ENCODE measurements at regions not wholly inside any gene's neighbourhood (a gene's known extent, or its start where the extent isn't known, plus 50 kb on each side); places are given as distances from the start of the nearest gene placed in this dataset.

- intact Hi-C loops (cut with DNase I) = no loop called here
- no peak for TF ChIP-seq POLR2A (IDR thresholded peaks at IDR 0.05)
- TF ChIP-seq, protein P1, sequence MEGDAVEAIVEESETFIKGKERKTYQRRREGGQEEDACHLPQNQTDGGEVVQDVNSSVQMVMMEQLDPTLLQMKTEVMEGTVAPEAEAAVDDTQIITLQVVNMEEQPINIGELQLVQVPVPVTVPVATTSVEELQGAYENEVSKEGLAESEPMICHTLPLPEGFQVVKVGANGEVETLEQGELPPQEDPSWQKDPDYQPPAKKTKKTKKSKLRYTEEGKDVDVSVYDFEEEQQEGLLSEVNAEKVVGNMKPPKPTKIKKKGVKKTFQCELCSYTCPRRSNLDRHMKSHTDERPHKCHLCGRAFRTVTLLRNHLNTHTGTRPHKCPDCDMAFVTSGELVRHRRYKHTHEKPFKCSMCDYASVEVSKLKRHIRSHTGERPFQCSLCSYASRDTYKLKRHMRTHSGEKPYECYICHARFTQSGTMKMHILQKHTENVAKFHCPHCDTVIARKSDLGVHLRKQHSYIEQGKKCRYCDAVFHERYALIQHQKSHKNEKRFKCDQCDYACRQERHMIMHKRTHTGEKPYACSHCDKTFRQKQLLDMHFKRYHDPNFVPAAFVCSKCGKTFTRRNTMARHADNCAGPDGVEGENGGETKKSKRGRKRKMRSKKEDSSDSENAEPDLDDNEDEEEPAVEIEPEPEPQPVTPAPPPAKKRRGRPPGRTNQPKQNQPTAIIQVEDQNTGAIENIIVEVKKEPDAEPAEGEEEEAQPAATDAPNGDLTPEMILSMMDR (IDR thresholded peaks at IDR 0.05) = no peak
- no peak for TF ChIP-seq POLR2AphosphoS5 (IDR thresholded peaks at IDR 0.05; ENCODE audit: insufficient read depth in 1 of 2, low read depth in 1 of 2)
- H3K4me3 ChIP-seq = no peak overlapping the region
- H3K27me3 ChIP-seq = no peaks in the 10 kb centered on the region
- no peaks in the 10 kb centered on the region for H3K36me3 ChIP-seq
- H3K9me3 ChIP-seq = no peaks in the 10 kb centered on the region
- H3K4me1 ChIP-seq = peaks cover 14% of the 10 kb centered on the region
- no peak for DNase-seq (ENCODE audit: extremely low spot score in 2 of 2)
- no peak overlapping the region for H3K27ac ChIP-seq
These were observed 250.9 kb upstream of the PIK3R1 start for GRCh38 chr5:67964619-67965018.

- intact Hi-C loops (cut with DNase I) = no loop called here
These were observed 251.6 kb upstream of the PIK3R1 start for GRCh38 chr5:67963789-67964519.

DNA sequence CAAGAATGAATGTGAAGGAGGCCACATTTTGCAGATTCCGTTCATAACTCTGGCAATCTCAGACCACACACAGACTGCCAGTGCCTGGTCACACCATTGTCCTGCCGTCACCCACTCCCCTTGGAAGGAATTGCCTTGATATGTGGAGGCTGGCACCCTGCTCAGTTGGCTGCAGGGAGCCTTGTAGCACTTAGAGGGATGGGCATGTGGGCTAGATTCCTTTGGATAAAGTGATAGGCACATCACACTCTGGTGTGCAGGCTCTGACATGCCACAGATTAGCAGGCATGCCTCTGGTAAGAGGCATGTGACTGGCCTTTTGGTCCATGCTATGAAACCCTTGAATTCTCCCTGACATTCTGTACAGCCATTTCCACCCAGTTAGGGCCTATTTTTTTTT, 254.6 kb upstream of the PIK3R1 start:
- Histone ChIP-seq H3K27me3 (no peaks in the 10 kb centered on the region), H3K4me3 (no peak overlapping the region), H3K4me1 (peaks cover 12% of the 10 kb centered on the region), H3K9me3 (no peaks in the 10 kb centered on the region), H3K36me3 (no peaks in the 10 kb centered on the region), H3K27ac (no peak overlapping the region)
- no peak for DNase-seq (ENCODE audit: extremely low spot score in 2 of 2)
- TF ChIP-seq, protein P1 (IDR thresholded peaks at IDR 0.05) = no peak
- TF ChIP-seq POLR2A (IDR thresholded peaks at IDR 0.05) (no peak), POLR2AphosphoS5 (IDR thresholded peaks at IDR 0.05; ENCODE audit: insufficient read depth in 1 of 2, low read depth in 1 of 2) (no peak)
- intact Hi-C loops (cut with DNase I) = no loop called here

More at GRCh38 chr5:67963789-67964519, 251.6 kb upstream of the PIK3R1 start:
- H3K27me3 ChIP-seq = no peaks in the 10 kb centered on the region
- H3K4me3 ChIP-seq = no peak overlapping the region
- no peaks in the 10 kb centered on the region for H3K9me3 ChIP-seq
- TF ChIP-seq POLR2AphosphoS5 (IDR thresholded peaks at IDR 0.05; ENCODE audit: insufficient read depth in 1 of 2, low read depth in 1 of 2) (no peak), POLR2A (IDR thresholded peaks at IDR 0.05) (no peak)
- TF ChIP-seq, protein P1 (IDR thresholded peaks at IDR 0.05) = no peak
- peaks cover 14% of the 10 kb centered on the region for H3K4me1 ChIP-seq
- DNase-seq (ENCODE audit: extremely low spot score in 2 of 2) = no peak
- no peaks in the 10 kb centered on the region for H3K36me3 ChIP-seq
- no peak overlapping the region for H3K27ac ChIP-seq

DNA sequence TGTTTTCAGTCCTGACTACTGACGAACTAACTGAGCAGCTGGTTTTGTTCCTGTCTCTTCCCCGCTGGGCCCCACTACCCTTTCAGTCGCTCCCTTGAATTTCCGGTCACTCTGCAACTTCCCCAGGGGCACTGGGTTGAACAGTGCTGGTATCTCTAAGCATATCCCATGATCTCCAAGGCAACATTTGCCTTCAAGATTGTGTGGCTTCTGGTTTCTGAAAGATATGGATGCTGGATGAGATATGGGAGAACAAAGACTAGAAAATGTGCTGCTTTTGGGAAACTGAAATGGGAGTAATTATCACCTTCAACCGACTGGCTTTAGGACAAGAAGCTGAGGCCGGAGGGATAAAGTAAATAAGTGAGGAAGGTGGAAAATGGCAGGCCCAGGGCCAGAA, 258.2 kb upstream of the PIK3R1 start:
- intact Hi-C loops (cut with DNase I) = no loop called here
- no peaks in the 10 kb centered on the region for H3K27me3 ChIP-seq
- no peak overlapping the region for H3K27ac ChIP-seq
- no peaks in the 10 kb centered on the region for H3K9me3 ChIP-seq
- H3K4me3 ChIP-seq = no peak overlapping the region
- DNase-seq (ENCODE audit: extremely low spot score in 2 of 2) = no peak
- TF ChIP-seq POLR2A (IDR thresholded peaks at IDR 0.05) = no peak
- TF ChIP-seq, protein P1 (IDR thresholded peaks at IDR 0.05) = no peak
- no peak for TF ChIP-seq POLR2AphosphoS5 (IDR thresholded peaks at IDR 0.05; ENCODE audit: insufficient read depth in 1 of 2, low read depth in 1 of 2)
- H3K36me3 ChIP-seq = no peaks in the 10 kb centered on the region
- H3K4me1 ChIP-seq = no peaks in the 10 kb centered on the region

DNA sequence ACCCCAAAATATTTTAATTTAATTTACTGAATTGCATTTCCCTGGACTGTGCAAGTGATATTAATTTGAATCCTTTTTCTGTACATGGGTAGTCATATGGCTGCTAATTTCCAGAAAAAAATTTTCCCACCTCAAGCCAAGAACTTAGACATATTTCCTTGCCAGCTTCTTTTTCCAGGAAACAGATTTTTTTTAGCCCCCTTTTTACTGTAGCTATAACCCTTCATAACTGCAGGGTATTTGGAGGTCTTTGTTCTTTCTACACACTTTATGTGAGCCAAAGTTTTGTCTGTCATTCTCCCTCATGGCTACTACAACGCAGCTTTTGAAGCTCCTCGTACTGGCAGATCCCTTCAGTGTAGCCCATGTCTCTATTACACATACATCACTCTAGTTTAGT, 261.2 kb upstream of the PIK3R1 start:
- DNase-seq (ENCODE audit: extremely low spot score in 2 of 2) = no peak
- H3K27me3 ChIP-seq = no peaks in the 10 kb centered on the region
- intact Hi-C loops (cut with DNase I) = no loop called here
- no peaks in the 10 kb centered on the region for H3K36me3 ChIP-seq
- TF ChIP-seq POLR2A (IDR thresholded peaks at IDR 0.05) (no peak), POLR2AphosphoS5 (IDR thresholded peaks at IDR 0.05; ENCODE audit: insufficient read depth in 1 of 2, low read depth in 1 of 2) (no peak)
- no peaks in the 10 kb centered on the region for H3K9me3 ChIP-seq
- no peaks in the 10 kb centered on the region for H3K4me1 ChIP-seq
- H3K4me3 ChIP-seq = no peak overlapping the region
- no peak overlapping the region for H3K27ac ChIP-seq

All from vagina (tissue), 2 donors.